ENCODE measurements at regions not wholly inside any gene's neighbourhood (a gene's known extent, or its start where the extent isn't known, plus 50 kb on each side); places are given as distances from the start of the nearest gene placed in this dataset.

- TF ChIP-seq CTCF (conservative IDR thresholded peaks at IDR 0.05; ENCODE audit: low read depth, low read length): no peak
- TF ChIP-seq EZH2 (IDR thresholded peaks at IDR 0.05; ENCODE audit: borderline replicate concordance, low read depth, low read length, poor library complexity, severe bottlenecking): no peak
Measured at GRCh38 chr21:16563795-16564194, 834.0 kb downstream of the USP25 start.

Data from A673 (cell line).